GM12865 (cell line): ENCODE measurements at regions not wholly inside any gene's neighbourhood (a gene's known extent, or its start where the extent isn't known, plus 50 kb on each side); places are given as distances from the start of the nearest gene placed in this dataset.
A peak's percentile ranks its signal among the peaks of the same experiment; 100 is the strongest.

Experiments used
- DNase-seq: peaks from one replicate; pipeline ENCODE4 v3.0.0; 2010; ENCODE audit warnings: low read depth
- H3K4me3 ChIP-seq: 2 replicates; pipeline ENCODE4 v1.5.1; 2011; ENCODE audit warnings: mild to moderate bottlenecking, low read depth, low read length, control low read depth
- TF ChIP-seq, protein P1 (sequence below): IDR thresholded peaks from 2 replicates; pipeline ENCODE4 v1.5.1; 2011; ENCODE audit warnings: low read length, control low read depth, low read depth, inconsistent platforms; ENCODE audit not compliant: insufficient read depth; ENCODE audit errors: missing control alignments

DNA sequence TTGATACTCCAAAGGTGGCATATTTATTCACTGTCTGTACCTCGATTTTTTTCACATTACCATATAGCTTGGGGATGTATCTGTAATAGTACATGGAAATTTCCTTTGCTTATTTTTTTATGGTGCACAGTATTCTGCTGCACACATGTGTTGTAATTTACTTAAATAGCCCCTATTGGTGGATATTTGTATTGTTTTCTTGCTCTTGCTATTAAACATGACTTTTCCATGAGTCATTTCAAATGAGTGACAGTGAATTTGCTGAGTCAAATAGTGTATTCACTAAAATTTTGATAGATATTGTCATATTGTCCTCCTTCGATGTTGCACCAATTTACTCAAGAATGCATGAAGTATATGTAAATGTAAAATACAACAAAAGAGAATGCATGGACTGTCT is 122.7 kb upstream of the STEAP4 start:
- no peak for DNase-seq
- TF ChIP-seq, protein P1, sequence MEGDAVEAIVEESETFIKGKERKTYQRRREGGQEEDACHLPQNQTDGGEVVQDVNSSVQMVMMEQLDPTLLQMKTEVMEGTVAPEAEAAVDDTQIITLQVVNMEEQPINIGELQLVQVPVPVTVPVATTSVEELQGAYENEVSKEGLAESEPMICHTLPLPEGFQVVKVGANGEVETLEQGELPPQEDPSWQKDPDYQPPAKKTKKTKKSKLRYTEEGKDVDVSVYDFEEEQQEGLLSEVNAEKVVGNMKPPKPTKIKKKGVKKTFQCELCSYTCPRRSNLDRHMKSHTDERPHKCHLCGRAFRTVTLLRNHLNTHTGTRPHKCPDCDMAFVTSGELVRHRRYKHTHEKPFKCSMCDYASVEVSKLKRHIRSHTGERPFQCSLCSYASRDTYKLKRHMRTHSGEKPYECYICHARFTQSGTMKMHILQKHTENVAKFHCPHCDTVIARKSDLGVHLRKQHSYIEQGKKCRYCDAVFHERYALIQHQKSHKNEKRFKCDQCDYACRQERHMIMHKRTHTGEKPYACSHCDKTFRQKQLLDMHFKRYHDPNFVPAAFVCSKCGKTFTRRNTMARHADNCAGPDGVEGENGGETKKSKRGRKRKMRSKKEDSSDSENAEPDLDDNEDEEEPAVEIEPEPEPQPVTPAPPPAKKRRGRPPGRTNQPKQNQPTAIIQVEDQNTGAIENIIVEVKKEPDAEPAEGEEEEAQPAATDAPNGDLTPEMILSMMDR = no peak
- H3K4me3 ChIP-seq = no peak overlapping the region

DNA sequence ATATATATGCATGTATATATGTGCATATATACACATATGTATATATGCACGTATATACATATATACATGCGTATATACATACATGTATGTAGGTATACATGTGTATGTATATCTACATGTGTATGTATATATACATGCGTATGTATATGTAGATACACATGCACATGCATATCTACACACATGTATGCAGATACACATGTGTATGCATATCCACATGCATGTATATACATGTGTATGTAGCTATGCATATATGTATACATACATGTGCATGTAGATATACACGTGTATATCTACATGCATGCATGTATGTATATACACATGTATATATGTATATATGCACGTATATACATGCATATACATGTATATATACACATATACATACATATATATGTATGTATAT is 95.8 kb upstream of the STEAP4 start:
- no peak overlapping the region for H3K4me3 ChIP-seq
- TF ChIP-seq, protein P1 = no peak
- no peak for DNase-seq

DNA sequence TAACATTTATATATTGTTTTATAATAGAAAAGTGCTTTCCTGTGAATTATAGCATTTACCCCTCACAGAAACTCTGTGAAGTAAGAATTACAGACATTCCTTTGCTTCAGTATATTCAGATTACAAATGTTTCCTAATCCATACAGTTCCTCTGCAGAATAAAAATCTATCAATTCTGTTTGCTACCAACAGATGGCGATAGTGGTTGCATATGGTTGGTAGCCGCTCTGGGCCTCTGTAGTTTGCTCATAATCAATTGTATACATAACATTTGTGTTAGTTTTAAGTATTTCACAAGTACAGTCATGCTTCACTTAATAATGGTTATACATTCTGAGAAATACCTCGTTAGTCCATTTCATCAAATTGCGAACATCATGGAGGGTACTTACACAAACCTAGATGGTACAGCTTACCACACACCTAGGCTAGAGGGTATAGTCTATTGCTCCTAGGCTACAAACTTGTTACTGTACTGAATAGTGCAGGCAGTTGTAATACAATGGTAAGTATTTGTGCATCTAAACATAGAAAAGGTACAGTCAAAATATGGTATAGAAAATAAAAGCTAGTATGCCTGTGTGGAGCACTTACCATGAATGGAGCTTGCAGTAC is 94.4 kb upstream of the STEAP4 start:
- DNase-seq = peak; percentile 37
- no peak overlapping the region for H3K4me3 ChIP-seq
- TF ChIP-seq, protein P1 = peak; percentile 55

DNA sequence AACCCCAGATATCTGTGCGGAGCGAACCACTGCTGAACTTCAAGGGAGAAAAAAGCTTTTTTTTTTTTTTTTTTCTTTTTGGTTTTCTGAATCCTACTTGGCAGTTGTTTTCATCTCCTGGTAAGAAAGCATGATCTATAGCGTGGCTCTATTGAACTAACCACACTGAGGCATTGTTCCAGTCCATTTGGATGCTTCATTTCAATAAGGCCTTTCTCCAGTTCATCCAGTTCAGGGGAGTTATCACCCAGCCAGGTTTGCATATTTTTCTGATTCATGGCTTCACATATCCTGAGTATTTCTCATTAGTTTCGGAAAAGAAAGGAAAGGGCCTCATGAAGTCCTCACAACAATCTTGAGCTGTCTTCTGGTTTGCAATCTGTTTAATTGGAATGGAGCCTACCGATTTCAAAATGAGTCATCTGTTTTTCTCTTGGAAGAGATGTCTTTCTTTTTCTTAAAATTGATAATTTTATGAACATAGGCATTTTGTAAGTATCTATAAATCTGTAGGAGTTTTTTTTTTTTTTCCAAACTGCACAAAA is 93.1 kb upstream of the STEAP4 start:
- TF ChIP-seq, protein P1 = no peak
- no peak for DNase-seq
- no peak overlapping the region for H3K4me3 ChIP-seq

DNA sequence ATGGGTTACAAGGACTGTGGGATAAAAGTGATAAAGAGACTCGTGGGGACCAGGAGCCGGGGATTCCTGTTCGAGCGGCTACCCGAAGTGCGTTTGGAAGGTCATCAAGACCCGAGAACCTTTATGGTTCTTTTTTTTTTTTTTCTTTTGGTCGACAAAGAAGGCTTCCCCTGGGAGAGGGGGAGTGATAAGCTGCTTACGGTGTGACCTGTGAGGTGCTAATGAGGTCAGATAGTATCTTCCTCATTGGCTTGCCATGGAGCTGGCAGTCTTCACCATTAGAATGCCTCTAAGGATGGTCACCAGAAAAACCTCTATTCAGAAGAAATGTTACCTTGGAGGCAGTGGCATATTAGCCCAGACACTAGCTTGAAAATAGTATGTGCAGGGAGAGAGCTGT is 92.3 kb upstream of the STEAP4 start:
- DNase-seq = no peak
- TF ChIP-seq, protein P1 = no peak
- no peak overlapping the region for H3K4me3 ChIP-seq

DNA sequence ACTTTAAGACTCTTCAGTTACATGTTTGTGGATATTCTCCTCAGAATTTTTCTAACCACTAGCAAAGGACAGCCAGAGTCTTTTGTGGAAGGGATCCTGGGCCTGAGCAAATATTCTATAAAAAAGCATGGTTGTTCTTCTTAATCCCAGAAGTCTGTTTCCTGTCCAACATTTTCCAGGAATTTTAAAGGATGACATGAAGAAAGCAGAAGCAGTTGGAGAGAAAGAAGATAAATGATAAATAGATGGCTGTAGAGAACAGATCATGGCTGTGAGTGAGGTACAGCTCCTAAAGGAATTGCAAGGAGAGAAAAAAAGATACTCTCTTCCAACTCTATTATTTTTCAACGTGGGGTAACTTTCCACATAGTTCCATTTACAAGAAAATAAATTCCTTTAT is 91.8 kb upstream of the STEAP4 start:
- no peak overlapping the region for H3K4me3 ChIP-seq

DNA sequence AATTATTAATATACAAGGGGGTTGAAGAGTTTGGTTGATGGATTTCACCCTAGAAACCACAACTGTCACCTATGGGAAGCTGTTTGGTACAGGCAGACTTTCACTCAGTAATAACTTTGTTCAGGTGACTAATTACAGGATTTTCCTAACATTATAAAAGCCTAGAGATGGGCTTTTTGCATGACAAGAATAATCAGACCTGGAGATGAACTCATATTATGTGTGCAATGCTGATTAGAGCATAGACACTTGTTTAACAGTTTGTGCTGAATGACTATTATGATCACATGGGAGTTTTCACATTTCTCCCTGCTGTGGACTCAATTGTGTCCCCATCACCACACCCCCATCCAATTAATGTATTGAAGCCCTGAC is 90.2 kb upstream of the STEAP4 start:
- no peak overlapping the region for H3K4me3 ChIP-seq
- DNase-seq = no peak
- TF ChIP-seq, protein P1 = no peak

More for the DNA sequence above, 91.8 kb upstream of the STEAP4 start:
- DNase-seq = no peak
- TF ChIP-seq, protein P1 = no peak
